PFSK-1 (cell line): ENCODE measurements at regions not wholly inside any gene's neighbourhood (a gene's known extent, or its start where the extent isn't known, plus 50 kb on each side); places are given as distances from the start of the nearest gene placed in this dataset.

Source experiments
- POLR2AphosphoS5 ChIP-seq: IDR thresholded peaks from 2 replicates; pipeline ENCODE4 v1.6.1; 2012; ENCODE audit warnings: low read depth, mild to moderate bottlenecking, control low read depth, low read length, moderate library complexity
- REST ChIP-seq, 2 experiments: IDR thresholded peaks; 2 replicates each; pipeline versions ENCODE4 v1.6.1 to v1.8.0; 2011 to 2012; ENCODE audit warnings: low read depth in 2 of 2, low read length in 2 of 2, control low read depth in 1 of 2, inconsistent platforms in 1 of 2, mild to moderate bottlenecking in 1 of 2, moderate library complexity in 1 of 2; ENCODE audit not compliant: insufficient read depth in 1 of 2
- TAF1 ChIP-seq: IDR thresholded peaks from 2 replicates; pipeline ENCODE4 v1.6.1; 2012; ENCODE audit warnings: low read length, control low read depth, borderline replicate concordance; ENCODE audit not compliant: insufficient read depth

DNA sequence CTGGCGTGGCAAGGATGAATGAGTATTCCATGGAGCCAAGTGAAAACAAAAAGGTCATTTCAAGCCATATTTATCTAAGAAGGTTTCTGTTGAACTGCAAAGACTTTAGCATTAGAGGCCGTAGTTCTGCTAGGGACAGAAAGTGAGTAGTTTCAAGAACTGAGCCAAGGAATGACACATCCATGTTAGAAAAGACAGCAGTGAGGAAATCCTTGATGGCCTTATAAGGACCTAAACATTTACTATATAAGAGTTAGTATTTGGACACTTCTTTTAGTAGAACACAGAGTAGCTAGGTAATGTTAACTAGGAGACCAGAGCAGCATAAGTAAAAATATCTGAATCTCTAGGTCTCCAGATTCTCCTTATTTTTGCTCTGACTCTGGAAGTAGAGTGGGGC is 329.8 kb upstream of the SEMA3D start:
- no peak for TF ChIP-seq POLR2AphosphoS5
- no peak for TF ChIP-seq TAF1
- no peak for TF ChIP-seq REST (IDR thresholded peaks at IDR 0.05; ENCODE audit: insufficient read depth in 1 of 2, low read depth in 2 of 2, low read length in 2 of 2)
